ENCODE measurements at regions not wholly inside any gene's neighbourhood (a gene's known extent, or its start where the extent isn't known, plus 50 kb on each side); places are given as distances from the start of the nearest gene placed in this dataset.

- TF ChIP-seq CTCF (IDR thresholded peaks at IDR 0.05) = no peak
- TF ChIP-seq POLR2A (IDR thresholded peaks at IDR 0.05) = no peak
Observed at GRCh38 chr2:60339286-60339685, 214.2 kb downstream of the BCL11A start.
